GM23338 (cell line): ENCODE measurements at regions not wholly inside any gene's neighbourhood (a gene's known extent, or its start where the extent isn't known, plus 50 kb on each side); places are given as distances from the start of the nearest gene placed in this dataset.

Experiments
- ATAC-seq: fragments of 200-7000 bp; cut with Tn5 transposase; 3 replicates; pipeline ENCODE4 v1.9.1; 2020
- DNase-seq: peaks from one replicate; pipeline ENCODE4 v3.0.0-alpha.2; 2015; ENCODE audit warnings: low spot score
- H2AFZ ChIP-seq: fragments of 200-600 bp; sonication (generic); 2 replicates; pipeline ENCODE4 v1.8.0; 2016; ENCODE audit warnings: antibody characterized with exemption, mild to moderate bottlenecking, moderate library complexity
- H3F3A ChIP-seq: fragments of 200-600 bp; sonication (generic); replicated peaks from 2 replicates; pipeline ENCODE4 v1.8.0; 2017; ENCODE audit warnings: antibody characterized with exemption, mixed run types, low read depth
- H3K27ac ChIP-seq: fragments of 200-600 bp; sonication (generic); 2 replicates; pipeline ENCODE4 v1.6.1; 2016; ENCODE audit warnings: low read depth
- H3K27me3 ChIP-seq: fragments of 200-600 bp; sonication (generic); 2 replicates; pipeline ENCODE4 v1.8.0; 2016; ENCODE audit warnings: mild to moderate bottlenecking, mixed run types, moderate library complexity; ENCODE audit not compliant: insufficient read depth
- H3K36me3 ChIP-seq: fragments of 200-600 bp; sonication (generic); 2 replicates; pipeline ENCODE4 v1.8.0; 2016; ENCODE audit warnings: mild to moderate bottlenecking; ENCODE audit not compliant: insufficient read depth
- H3K4me1 ChIP-seq: fragments of 200-600 bp; sonication (generic); 2 replicates; pipeline ENCODE4 v1.8.0; 2016; ENCODE audit warnings: mild to moderate bottlenecking, moderate library complexity; ENCODE audit not compliant: insufficient read depth
- H3K4me2 ChIP-seq: fragments of 200-600 bp; sonication (generic); 2 replicates; pipeline ENCODE4 v1.7.1; 2017; ENCODE audit warnings: mixed run types
- H3K4me3 ChIP-seq: fragments of 200-600 bp; sonication (generic); 2 replicates; pipeline ENCODE4 v1.6.1; 2016; ENCODE audit warnings: mixed run types
- H3K79me2 ChIP-seq: fragments of 200-600 bp; sonication (generic); replicated peaks from 2 replicates; pipeline ENCODE4 v1.8.0; 2017; ENCODE audit warnings: mild to moderate bottlenecking; ENCODE audit not compliant: insufficient read depth
- H3K9me2 ChIP-seq: fragments of 200-600 bp; sonication (generic); 2 replicates; pipeline ENCODE4 v1.8.0; 2017; ENCODE audit not compliant: insufficient read depth
- H4K20me1 ChIP-seq: fragments of 200-600 bp; sonication (generic); replicated peaks from 2 replicates; pipeline ENCODE4 v1.8.0; 2017; ENCODE audit warnings: mild to moderate bottlenecking; ENCODE audit not compliant: insufficient read depth
- H3K27ac Mint-ChIP-seq: 2 replicates; pipeline ENCODE4 v1.8.0; 2020; ENCODE audit warnings: inconsistent platforms, mild to moderate bottlenecking, moderate library complexity, mixed read lengths
- H3K27me3 Mint-ChIP-seq: 3 replicates; pipeline ENCODE4 v1.8.0; 2022; ENCODE audit warnings: low read depth, mild to moderate bottlenecking, moderate library complexity, mixed read lengths, inconsistent platforms; ENCODE audit not compliant: insufficient read depth, poor library complexity
- H3K36me3 Mint-ChIP-seq: 3 replicates; pipeline ENCODE4 v1.8.0; 2021; ENCODE audit warnings: low read depth, mild to moderate bottlenecking, inconsistent platforms, moderate library complexity, mixed read lengths
- H3K4me1 Mint-ChIP-seq: 3 replicates; pipeline ENCODE4 v1.8.0; 2020; ENCODE audit warnings: mild to moderate bottlenecking, inconsistent platforms, mixed read lengths
- H3K4me3 Mint-ChIP-seq: 3 replicates; pipeline ENCODE4 v1.8.0; 2021; ENCODE audit warnings: moderate library complexity, mild to moderate bottlenecking, inconsistent platforms, mixed read lengths
- H3K9me3 Mint-ChIP-seq: 3 replicates; pipeline ENCODE4 v1.8.0; 2020; ENCODE audit warnings: moderate library complexity, mild to moderate bottlenecking, inconsistent platforms, mixed read lengths
- CREB1 ChIP-seq: fragments of 250-450 bp; sonication (Bioruptor Pico); IDR thresholded peaks from 2 replicates; pipeline ENCODE4 v1.5.0; 2020; ENCODE audit warnings: low read depth, mild to moderate bottlenecking, moderate library complexity
- EZH2 ChIP-seq: fragments of 200-600 bp; sonication (generic); IDR thresholded peaks from one replicate; pipeline ENCODE4 v1.8.0; 2017; ENCODE audit warnings: antibody characterized with exemption, mild to moderate bottlenecking, low read depth; ENCODE audit not compliant: unreplicated experiment
- EZH2phosphoT487 ChIP-seq: fragments of 200-600 bp; sonication (generic); IDR thresholded peaks from one replicate; pipeline ENCODE4 v1.8.1; 2018; ENCODE audit warnings: antibody characterized with exemption; ENCODE audit not compliant: unreplicated experiment
- JUNB ChIP-seq: IDR thresholded peaks from one replicate; pipeline ENCODE4 v1.6.1; 2016; ENCODE audit warnings: antibody characterized with exemption; ENCODE audit not compliant: unreplicated experiment
- NANOG ChIP-seq: IDR thresholded peaks from 2 replicates; pipeline ENCODE4 v1.6.1; 2016; ENCODE audit warnings: antibody characterized with exemption, borderline replicate concordance
- POLR2AphosphoS5 ChIP-seq: IDR thresholded peaks from 2 replicates; pipeline ENCODE4 v1.6.1; 2016; ENCODE audit warnings: antibody characterized with exemption, low read depth
- STAT1 ChIP-seq: IDR thresholded peaks from one replicate; pipeline ENCODE4 v1.6.1; 2016; ENCODE audit warnings: antibody characterized with exemption; ENCODE audit not compliant: unreplicated experiment
- ZNF114 ChIP-seq: fragments of 250-450 bp; sonication (Bioruptor Pico); IDR thresholded peaks from 2 replicates; pipeline ENCODE4 v1.5.0; 2020; ENCODE audit warnings: mild to moderate bottlenecking, moderate library complexity
- ZNF331 ChIP-seq: fragments of 250-450 bp; sonication (Bioruptor Pico); IDR thresholded peaks from 2 replicates; pipeline ENCODE4 v1.5.0; 2020; ENCODE audit warnings: low read depth, mild to moderate bottlenecking, moderate library complexity
- TF ChIP-seq, protein P1 (sequence below), 2 experiments: fragments of 200-600 bp in 1 of 2; sonication (generic) in 1 of 2; conservative IDR thresholded peaks; 2 replicates each; pipeline versions ENCODE4 v1.5.1 to v1.6.1; 2016 to 2017; ENCODE audit warnings: antibody characterized with exemption in 2 of 2, low read depth in 2 of 2, mild to moderate bottlenecking in 2 of 2, moderate library complexity in 1 of 2
- TF ChIP-seq, protein P2 (sequence below): IDR thresholded peaks from 2 replicates; pipeline ENCODE4 v1.6.1; 2016; ENCODE audit warnings: antibody characterized with exemption
- TF ChIP-seq, protein P3 (sequence below): fragments of 250-450 bp; sonication (Bioruptor Pico); IDR thresholded peaks from 2 replicates; pipeline ENCODE4 v1.5.0; 2020; ENCODE audit warnings: mild to moderate bottlenecking, moderate library complexity
- TF ChIP-seq, protein P4 (sequence below): IDR thresholded peaks from one replicate; pipeline ENCODE4 v1.6.1; 2018; ENCODE audit warnings: antibody characterized with exemption; ENCODE audit not compliant: unreplicated experiment

DNA sequence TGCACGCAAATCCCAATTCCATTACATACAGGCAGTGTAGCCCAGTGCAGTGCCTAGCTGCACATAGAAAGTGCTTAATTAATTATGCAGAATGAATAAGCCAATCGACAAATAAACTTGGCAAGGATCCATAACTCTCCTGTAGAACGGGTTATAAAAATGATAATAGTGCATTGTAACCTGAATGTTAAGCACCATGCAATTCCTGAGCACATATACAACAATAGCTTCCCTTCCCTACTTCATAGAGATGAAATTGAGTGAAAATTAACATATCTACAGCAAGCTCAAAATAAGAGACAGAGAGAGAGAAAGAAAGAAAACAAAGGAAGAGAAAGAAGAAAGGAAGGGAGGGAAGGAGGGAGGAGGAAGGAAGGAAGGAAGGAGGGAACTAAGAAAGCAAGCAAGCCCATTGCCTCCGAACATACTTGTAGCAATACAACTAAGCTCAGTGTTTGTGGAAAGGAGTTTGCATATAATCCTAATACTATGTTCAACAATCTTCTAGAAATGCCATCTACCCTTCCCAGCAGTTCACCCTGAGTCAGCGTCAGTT is 1074.0 kb upstream of the LCORL start:
- no peak overlapping the region for H2AFZ ChIP-seq
- peaks cover 2% of the 10 kb centered on the region; the same call in 1 of the 3 replicates for H3K36me3 Mint-ChIP-seq
- H3F3A ChIP-seq = no peaks in the 10 kb centered on the region
- H3K27ac ChIP-seq = no peak overlapping the region
- H3K4me3 Mint-ChIP-seq = no peak overlapping the region
- ATAC-seq (peak; percentile 59), DNase-seq (peak; percentile 14)
- peaks cover 17% of the 10 kb centered on the region; the same call in 1 of the 2 replicates for H3K4me1 ChIP-seq
- H3K9me3 Mint-ChIP-seq = no peaks in the 10 kb centered on the region
- TF ChIP-seq JUNB (no peak), NANOG (no peak), EZH2 (no peak), ZNF331 (CRISPR knock-in tag) (no peak), CREB1 (CRISPR knock-in tag) (no peak), EZH2phosphoT487 (no peak), POLR2AphosphoS5 (no peak), ZNF114 (CRISPR knock-in tag) (no peak), STAT1 (no peak)
- TF ChIP-seq, protein P1, sequence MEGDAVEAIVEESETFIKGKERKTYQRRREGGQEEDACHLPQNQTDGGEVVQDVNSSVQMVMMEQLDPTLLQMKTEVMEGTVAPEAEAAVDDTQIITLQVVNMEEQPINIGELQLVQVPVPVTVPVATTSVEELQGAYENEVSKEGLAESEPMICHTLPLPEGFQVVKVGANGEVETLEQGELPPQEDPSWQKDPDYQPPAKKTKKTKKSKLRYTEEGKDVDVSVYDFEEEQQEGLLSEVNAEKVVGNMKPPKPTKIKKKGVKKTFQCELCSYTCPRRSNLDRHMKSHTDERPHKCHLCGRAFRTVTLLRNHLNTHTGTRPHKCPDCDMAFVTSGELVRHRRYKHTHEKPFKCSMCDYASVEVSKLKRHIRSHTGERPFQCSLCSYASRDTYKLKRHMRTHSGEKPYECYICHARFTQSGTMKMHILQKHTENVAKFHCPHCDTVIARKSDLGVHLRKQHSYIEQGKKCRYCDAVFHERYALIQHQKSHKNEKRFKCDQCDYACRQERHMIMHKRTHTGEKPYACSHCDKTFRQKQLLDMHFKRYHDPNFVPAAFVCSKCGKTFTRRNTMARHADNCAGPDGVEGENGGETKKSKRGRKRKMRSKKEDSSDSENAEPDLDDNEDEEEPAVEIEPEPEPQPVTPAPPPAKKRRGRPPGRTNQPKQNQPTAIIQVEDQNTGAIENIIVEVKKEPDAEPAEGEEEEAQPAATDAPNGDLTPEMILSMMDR (conservative IDR thresholded peaks at IDR 0.05; ENCODE audit: low read depth in 2 of 2) = no peak
- TF ChIP-seq, protein P2, sequence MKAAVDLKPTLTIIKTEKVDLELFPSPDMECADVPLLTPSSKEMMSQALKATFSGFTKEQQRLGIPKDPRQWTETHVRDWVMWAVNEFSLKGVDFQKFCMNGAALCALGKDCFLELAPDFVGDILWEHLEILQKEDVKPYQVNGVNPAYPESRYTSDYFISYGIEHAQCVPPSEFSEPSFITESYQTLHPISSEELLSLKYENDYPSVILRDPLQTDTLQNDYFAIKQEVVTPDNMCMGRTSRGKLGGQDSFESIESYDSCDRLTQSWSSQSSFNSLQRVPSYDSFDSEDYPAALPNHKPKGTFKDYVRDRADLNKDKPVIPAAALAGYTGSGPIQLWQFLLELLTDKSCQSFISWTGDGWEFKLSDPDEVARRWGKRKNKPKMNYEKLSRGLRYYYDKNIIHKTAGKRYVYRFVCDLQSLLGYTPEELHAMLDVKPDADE = no peak
- TF ChIP-seq, protein P3, sequence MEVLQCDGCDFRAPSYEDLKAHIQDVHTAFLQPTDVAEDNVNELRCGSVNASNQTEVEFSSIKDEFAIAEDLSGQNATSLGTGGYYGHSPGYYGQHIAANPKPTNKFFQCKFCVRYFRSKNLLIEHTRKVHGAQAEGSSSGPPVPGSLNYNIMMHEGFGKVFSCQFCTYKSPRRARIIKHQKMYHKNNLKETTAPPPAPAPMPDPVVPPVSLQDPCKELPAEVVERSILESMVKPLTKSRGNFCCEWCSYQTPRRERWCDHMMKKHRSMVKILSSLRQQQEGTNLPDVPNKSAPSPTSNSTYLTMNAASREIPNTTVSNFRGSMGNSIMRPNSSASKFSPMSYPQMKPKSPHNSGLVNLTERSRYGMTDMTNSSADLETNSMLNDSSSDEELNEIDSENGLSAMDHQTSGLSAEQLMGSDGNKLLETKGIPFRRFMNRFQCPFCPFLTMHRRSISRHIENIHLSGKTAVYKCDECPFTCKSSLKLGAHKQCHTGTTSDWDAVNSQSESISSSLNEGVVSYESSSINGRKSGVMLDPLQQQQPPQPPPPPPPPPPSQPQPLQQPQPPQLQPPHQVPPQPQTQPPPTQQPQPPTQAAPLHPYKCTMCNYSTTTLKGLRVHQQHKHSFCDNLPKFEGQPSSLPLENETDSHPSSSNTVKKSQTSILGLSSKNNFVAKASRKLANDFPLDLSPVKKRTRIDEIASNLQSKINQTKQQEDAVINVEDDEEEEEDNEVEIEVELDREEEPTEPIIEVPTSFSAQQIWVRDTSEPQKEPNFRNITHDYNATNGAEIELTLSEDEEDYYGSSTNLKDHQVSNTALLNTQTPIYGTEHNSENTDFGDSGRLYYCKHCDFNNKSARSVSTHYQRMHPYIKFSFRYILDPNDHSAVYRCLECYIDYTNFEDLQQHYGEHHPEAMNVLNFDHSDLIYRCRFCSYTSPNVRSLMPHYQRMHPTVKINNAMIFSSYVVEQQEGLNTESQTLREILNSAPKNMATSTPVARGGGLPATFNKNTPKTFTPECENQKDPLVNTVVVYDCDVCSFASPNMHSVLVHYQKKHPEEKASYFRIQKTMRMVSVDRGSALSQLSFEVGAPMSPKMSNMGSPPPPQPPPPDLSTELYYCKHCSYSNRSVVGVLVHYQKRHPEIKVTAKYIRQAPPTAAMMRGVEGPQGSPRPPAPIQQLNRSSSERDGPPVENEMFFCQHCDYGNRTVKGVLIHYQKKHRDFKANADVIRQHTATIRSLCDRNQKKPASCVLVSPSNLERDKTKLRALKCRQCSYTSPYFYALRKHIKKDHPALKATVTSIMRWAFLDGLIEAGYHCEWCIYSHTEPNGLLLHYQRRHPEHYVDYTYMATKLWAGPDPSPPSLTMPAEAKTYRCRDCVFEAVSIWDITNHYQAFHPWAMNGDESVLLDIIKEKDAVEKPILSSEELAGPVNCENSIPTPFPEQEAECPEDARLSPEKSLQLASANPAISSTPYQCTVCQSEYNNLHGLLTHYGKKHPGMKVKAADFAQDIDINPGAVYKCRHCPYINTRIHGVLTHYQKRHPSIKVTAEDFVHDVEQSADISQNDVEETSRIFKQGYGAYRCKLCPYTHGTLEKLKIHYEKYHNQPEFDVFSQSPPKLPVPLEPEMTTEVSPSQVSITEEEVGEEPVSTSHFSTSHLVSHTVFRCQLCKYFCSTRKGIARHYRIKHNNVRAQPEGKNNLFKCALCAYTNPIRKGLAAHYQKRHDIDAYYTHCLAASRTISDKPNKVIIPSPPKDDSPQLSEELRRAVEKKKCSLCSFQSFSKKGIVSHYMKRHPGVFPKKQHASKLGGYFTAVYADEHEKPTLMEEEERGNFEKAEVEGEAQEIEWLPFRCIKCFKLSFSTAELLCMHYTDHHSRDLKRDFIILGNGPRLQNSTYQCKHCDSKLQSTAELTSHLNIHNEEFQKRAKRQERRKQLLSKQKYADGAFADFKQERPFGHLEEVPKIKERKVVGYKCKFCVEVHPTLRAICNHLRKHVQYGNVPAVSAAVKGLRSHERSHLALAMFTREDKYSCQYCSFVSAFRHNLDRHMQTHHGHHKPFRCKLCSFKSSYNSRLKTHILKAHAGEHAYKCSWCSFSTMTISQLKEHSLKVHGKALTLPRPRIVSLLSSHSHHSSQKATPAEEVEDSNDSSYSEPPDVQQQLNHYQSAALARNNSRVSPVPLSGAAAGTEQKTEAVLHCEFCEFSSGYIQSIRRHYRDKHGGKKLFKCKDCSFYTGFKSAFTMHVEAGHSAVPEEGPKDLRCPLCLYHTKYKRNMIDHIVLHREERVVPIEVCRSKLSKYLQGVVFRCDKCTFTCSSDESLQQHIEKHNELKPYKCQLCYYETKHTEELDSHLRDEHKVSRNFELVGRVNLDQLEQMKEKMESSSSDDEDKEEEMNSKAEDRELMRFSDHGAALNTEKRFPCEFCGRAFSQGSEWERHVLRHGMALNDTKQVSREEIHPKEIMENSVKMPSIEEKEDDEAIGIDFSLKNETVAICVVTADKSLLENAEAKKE (CRISPR knock-in tag) = no peak
- TF ChIP-seq, protein P4, sequence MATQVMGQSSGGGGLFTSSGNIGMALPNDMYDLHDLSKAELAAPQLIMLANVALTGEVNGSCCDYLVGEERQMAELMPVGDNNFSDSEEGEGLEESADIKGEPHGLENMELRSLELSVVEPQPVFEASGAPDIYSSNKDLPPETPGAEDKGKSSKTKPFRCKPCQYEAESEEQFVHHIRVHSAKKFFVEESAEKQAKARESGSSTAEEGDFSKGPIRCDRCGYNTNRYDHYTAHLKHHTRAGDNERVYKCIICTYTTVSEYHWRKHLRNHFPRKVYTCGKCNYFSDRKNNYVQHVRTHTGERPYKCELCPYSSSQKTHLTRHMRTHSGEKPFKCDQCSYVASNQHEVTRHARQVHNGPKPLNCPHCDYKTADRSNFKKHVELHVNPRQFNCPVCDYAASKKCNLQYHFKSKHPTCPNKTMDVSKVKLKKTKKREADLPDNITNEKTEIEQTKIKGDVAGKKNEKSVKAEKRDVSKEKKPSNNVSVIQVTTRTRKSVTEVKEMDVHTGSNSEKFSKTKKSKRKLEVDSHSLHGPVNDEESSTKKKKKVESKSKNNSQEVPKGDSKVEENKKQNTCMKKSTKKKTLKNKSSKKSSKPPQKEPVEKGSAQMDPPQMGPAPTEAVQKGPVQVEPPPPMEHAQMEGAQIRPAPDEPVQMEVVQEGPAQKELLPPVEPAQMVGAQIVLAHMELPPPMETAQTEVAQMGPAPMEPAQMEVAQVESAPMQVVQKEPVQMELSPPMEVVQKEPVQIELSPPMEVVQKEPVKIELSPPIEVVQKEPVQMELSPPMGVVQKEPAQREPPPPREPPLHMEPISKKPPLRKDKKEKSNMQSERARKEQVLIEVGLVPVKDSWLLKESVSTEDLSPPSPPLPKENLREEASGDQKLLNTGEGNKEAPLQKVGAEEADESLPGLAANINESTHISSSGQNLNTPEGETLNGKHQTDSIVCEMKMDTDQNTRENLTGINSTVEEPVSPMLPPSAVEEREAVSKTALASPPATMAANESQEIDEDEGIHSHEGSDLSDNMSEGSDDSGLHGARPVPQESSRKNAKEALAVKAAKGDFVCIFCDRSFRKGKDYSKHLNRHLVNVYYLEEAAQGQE = no peak
- H3K9me2 ChIP-seq = peaks cover 11% of the 10 kb centered on the region
- H3K4me1 Mint-ChIP-seq = peaks cover 15% of the 10 kb centered on the region
- H3K79me2 ChIP-seq = no peaks in the 10 kb centered on the region
- no peak overlapping the region for H3K27ac Mint-ChIP-seq
- no peaks in the 10 kb centered on the region for H3K36me3 ChIP-seq
- no peak overlapping the region for H3K4me3 ChIP-seq
- no peaks in the 10 kb centered on the region for H3K27me3 ChIP-seq
- no peaks in the 10 kb centered on the region for H4K20me1 ChIP-seq
- no peaks in the 10 kb centered on the region for H3K27me3 Mint-ChIP-seq
- peak overlapping the region; percentile 52 for H3K4me2 ChIP-seq
